Naive thymus-derived CD4-positive, alpha-beta T cell (primary cell): ENCODE measurements at regions not wholly inside any gene's neighbourhood (a gene's known extent, or its start where the extent isn't known, plus 50 kb on each side); places are given as distances from the start of the nearest gene placed in this dataset.

ENCODE experiments used
- ATAC-seq: fragments of 150-1000 bp; cut with Tn5 transposase; 2 replicates; pipeline ENCODE4 v1.10.0; 2021; ENCODE audit warnings: mild to moderate bottlenecking, moderate library complexity
- CTCF ChIA-PET: fragments of 350-600 bp; sonication (Branson Sonifier 250); formaldehyde crosslinking; loops from one replicate; lab custom pipeline; 2021; ENCODE audit warnings: antibody characterized with exemption; lab: Charles Lee
- POLR2A ChIA-PET: fragments of 350-600 bp; sonication (Branson Sonifier 250); formaldehyde crosslinking; loops from one replicate; lab custom pipeline; 2021; ENCODE audit warnings: antibody characterized with exemption, inconsistent platforms; lab: Charles Lee
- DNase-seq, 9 donors: peaks; one replicate each; pipeline versions ENCODE4 v3.0.0 to v3.0.0-alpha.2; 2020 to 2022; ENCODE audit warnings: mixed read lengths in 1 of 9
- H3K27ac ChIP-seq: one replicate; pipeline ENCODE4 v1.7.0; 2013; ENCODE audit warnings: mild to moderate bottlenecking, low read depth, low read length, moderate library complexity
- H3K27me3 ChIP-seq, 2 donors: one replicate each; pipeline ENCODE4 v1.7.0; 2013; ENCODE audit warnings: low read length in 2 of 2, mild to moderate bottlenecking in 2 of 2, moderate library complexity in 2 of 2; ENCODE audit not compliant: control insufficient read depth in 2 of 2, insufficient read depth in 2 of 2
- H3K36me3 ChIP-seq, 3 experiments: 1 replicate in 2 of 3; 2 replicates in 1 of 3; pipeline ENCODE4 v1.7.0; 2013; ENCODE audit warnings: low read length in 3 of 3, mild to moderate bottlenecking in 3 of 3, moderate library complexity in 1 of 3; ENCODE audit not compliant: insufficient read depth in 3 of 3, control insufficient read depth in 2 of 3
- H3K4me1 ChIP-seq, 2 donors: one replicate each; pipeline ENCODE4 v1.7.0; 2013; ENCODE audit warnings: low read length in 2 of 2, mild to moderate bottlenecking in 2 of 2, moderate library complexity in 1 of 2; ENCODE audit not compliant: control insufficient read depth in 2 of 2, insufficient read depth in 2 of 2
- H3K4me3 ChIP-seq: 2 replicates; pipeline ENCODE4 v1.7.0; 2013; ENCODE audit warnings: mild to moderate bottlenecking, low read length
- H3K9me3 ChIP-seq, 3 experiments: 1 replicate in 2 of 3; 2 replicates in 1 of 3; pipeline ENCODE4 v1.7.0; 2013; ENCODE audit warnings: low read length in 3 of 3; ENCODE audit not compliant: control insufficient read depth in 2 of 3
- H3K27ac Mint-ChIP-seq, 9 donors: one replicate each; pipeline ENCODE4 v1.8.0; 2020 to 2022; ENCODE audit warnings: mixed read lengths in 9 of 9, mild to moderate bottlenecking in 8 of 9, moderate library complexity in 5 of 9, inconsistent platforms in 2 of 9
- H3K27me3 Mint-ChIP-seq, 5 donors: one replicate each; pipeline ENCODE4 v1.8.0; 2021 to 2022; ENCODE audit warnings: mixed read lengths in 5 of 5, mild to moderate bottlenecking in 1 of 5
- H3K36me3 Mint-ChIP-seq, 5 donors: one replicate each; pipeline ENCODE4 v1.8.0; 2020 to 2022; ENCODE audit warnings: mixed read lengths in 5 of 5, mild to moderate bottlenecking in 3 of 5, inconsistent platforms in 1 of 5
- H3K4me1 Mint-ChIP-seq, 7 donors: one replicate each; pipeline ENCODE4 v1.8.0; 2020 to 2022; ENCODE audit warnings: mixed read lengths in 7 of 7, mild to moderate bottlenecking in 3 of 7, inconsistent platforms in 1 of 7
- H3K4me3 Mint-ChIP-seq, 10 donors: one replicate each; pipeline ENCODE4 v1.8.0; 2020 to 2022; ENCODE audit warnings: mild to moderate bottlenecking in 10 of 10, mixed read lengths in 10 of 10, moderate library complexity in 6 of 10, inconsistent platforms in 2 of 10
- H3K9me3 Mint-ChIP-seq, 11 donors: one replicate each; pipeline ENCODE4 v1.8.0; 2020 to 2022; ENCODE audit warnings: mixed read lengths in 11 of 11, mild to moderate bottlenecking in 4 of 11, inconsistent platforms in 1 of 11, moderate library complexity in 1 of 11
- intact Hi-C, 2 donors: fragments of 100-400 bp; cut with micrococcal nuclease; formaldehyde crosslinking; loops; one replicate each; pipeline ENCODE4 v1.15.1; 2023

- intact Hi-C loops, result no loop called here
- Mint-ChIP-seq H3K36me3 (no peaks in the 10 kb centered on the region), H3K9me3 (peaks cover 0 to 1% (median 0%) of the 10 kb centered on the region in 11 donors), H3K4me1 (no peaks in the 10 kb centered on the region), H3K27ac (no peak overlapping the region), H3K4me3 (no peak overlapping the region), H3K27me3 (peaks cover 12 to 41% (median 24%) of the 10 kb centered on the region in 5 donors)
- Histone ChIP-seq H3K4me1 (no peaks in the 10 kb centered on the region), H3K4me3 (no peak overlapping the region), H3K9me3 (no peaks in the 10 kb centered on the region), H3K27ac (no peak overlapping the region), H3K36me3 (no peaks in the 10 kb centered on the region), H3K27me3 (no peaks in the 10 kb centered on the region)
- ChIA-PET CTCF (interaction anchor here (0.9 kb wide), 1 partner anchor 196 kb away, joined by 3 read pairs; no protein-coding TSS in a partner anchor), POLR2A (no interaction called here)
- DNase-seq (no peak), ATAC-seq (no peak)
These were observed 138.6 kb upstream of the RAD23B start for GRCh38 chr9:107144475-107144874.

GRCh38 chr9:107147134-107147533, 135.9 kb upstream of the RAD23B start:
- POLR2A ChIA-PET, result no interaction called here
- peaks cover 0 to 11% (median 4%) of the 10 kb centered on the region in 11 donors for H3K9me3 Mint-ChIP-seq
- H3K27ac ChIP-seq, result no peak overlapping the region
- no peak for DNase-seq
- H3K27me3 ChIP-seq, result no peaks in the 10 kb centered on the region
- H3K36me3 Mint-ChIP-seq, result no peaks in the 10 kb centered on the region
- intact Hi-C loops, result no loop called here
- H3K4me3 ChIP-seq, result no peak overlapping the region
- no peaks in the 10 kb centered on the region for H3K4me1 Mint-ChIP-seq
- H3K4me1 ChIP-seq, result no peaks in the 10 kb centered on the region
- H3K36me3 ChIP-seq, result no peaks in the 10 kb centered on the region
- CTCF ChIA-PET, result no interaction called here
- H3K27ac Mint-ChIP-seq, result no peak overlapping the region
- H3K4me3 Mint-ChIP-seq, result no peak overlapping the region
- peaks cover 6 to 33% (median 28%) of the 10 kb centered on the region in 5 donors for H3K27me3 Mint-ChIP-seq
- ATAC-seq, result no peak
- no peaks in the 10 kb centered on the region for H3K9me3 ChIP-seq

- DNase-seq (no peak), ATAC-seq (no peak)
- no peak overlapping the region for H3K4me3 Mint-ChIP-seq
- H3K27me3 Mint-ChIP-seq, result peaks cover 5 to 31% (median 25%) of the 10 kb centered on the region in 5 donors
- intact Hi-C loops, result no loop called here
- no peaks in the 10 kb centered on the region for H3K36me3 Mint-ChIP-seq
- H3K27ac ChIP-seq, result no peak overlapping the region
- CTCF ChIA-PET, result no interaction called here
- H3K4me1 Mint-ChIP-seq, result no peaks in the 10 kb centered on the region
- POLR2A ChIA-PET, result no interaction called here
- no peaks in the 10 kb centered on the region for H3K9me3 ChIP-seq
- H3K4me1 ChIP-seq, result no peaks in the 10 kb centered on the region
- no peak overlapping the region for H3K4me3 ChIP-seq
- no peak overlapping the region for H3K27ac Mint-ChIP-seq
- H3K36me3 ChIP-seq, result no peaks in the 10 kb centered on the region
- H3K27me3 ChIP-seq, result no peaks in the 10 kb centered on the region
- H3K9me3 Mint-ChIP-seq, result peaks cover 0 to 11% (median 4%) of the 10 kb centered on the region in 11 donors
These were observed 134.9 kb upstream of the RAD23B start for GRCh38 chr9:107148216-107148615.

GRCh38 chr9:107149756-107150155, 133.3 kb upstream of the RAD23B start:
- ATAC-seq (no peak), DNase-seq (no peak)
- no peak overlapping the region for H3K27ac ChIP-seq
- H3K4me3 ChIP-seq, result no peak overlapping the region
- Mint-ChIP-seq H3K27ac (no peak overlapping the region), H3K27me3 (peaks cover 5 to 33% (median 23%) of the 10 kb centered on the region in 5 donors), H3K9me3 (peaks cover 0 to 11% (median 4%) of the 10 kb centered on the region in 11 donors), H3K4me1 (no peaks in the 10 kb centered on the region), H3K4me3 (no peak overlapping the region), H3K36me3 (no peaks in the 10 kb centered on the region)
- no peaks in the 10 kb centered on the region for H3K36me3 ChIP-seq
- H3K27me3 ChIP-seq, result no peaks in the 10 kb centered on the region
- no peaks in the 10 kb centered on the region for H3K4me1 ChIP-seq
- ChIA-PET POLR2A (interaction anchor here (0.5 kb wide), 1 partner anchor 54 kb away, joined by 3 read pairs; no protein-coding TSS in a partner anchor), CTCF (no interaction called here)
- intact Hi-C loops, result no loop called here
- no peaks in the 10 kb centered on the region for H3K9me3 ChIP-seq

DNA sequence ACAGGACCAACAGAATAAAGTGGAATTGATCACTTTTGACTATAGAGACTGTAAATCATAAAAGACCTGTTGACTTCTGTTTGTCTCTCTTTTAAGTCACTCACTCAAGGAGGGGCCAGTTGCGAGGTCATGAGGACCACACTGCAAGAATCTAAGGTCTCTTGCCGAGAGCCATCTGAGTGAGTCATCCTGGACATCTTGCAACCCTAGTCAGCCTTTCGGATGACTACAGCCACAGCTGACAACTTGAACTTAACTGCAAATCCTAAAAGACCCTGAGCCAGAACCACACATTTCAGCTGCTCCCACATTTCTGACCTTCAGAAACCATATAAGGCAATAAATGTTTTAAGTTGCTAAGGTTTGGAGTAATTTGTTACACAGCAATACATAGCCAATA, 129.7 kb upstream of the RAD23B start:
- intact Hi-C loops, result no loop called here
- Mint-ChIP-seq H3K27me3 (peaks cover 0 to 25% (median 17%) of the 10 kb centered on the region in 5 donors), H3K27ac (no peak overlapping the region), H3K36me3 (peaks cover 0 to 3% (median 0%) of the 10 kb centered on the region in 5 donors), H3K4me1 (no peaks in the 10 kb centered on the region), H3K4me3 (no peak overlapping the region), H3K9me3 (peaks cover 0 to 11% (median 3%) of the 10 kb centered on the region in 11 donors)
- Histone ChIP-seq H3K4me3 (no peak overlapping the region), H3K9me3 (no peaks in the 10 kb centered on the region), H3K36me3 (no peaks in the 10 kb centered on the region), H3K4me1 (no peaks in the 10 kb centered on the region), H3K27me3 (no peaks in the 10 kb centered on the region), H3K27ac (no peak overlapping the region)
- DNase-seq, result no peak
- no peak for ATAC-seq
- ChIA-PET POLR2A (no interaction called here), CTCF (no interaction called here)

DNA sequence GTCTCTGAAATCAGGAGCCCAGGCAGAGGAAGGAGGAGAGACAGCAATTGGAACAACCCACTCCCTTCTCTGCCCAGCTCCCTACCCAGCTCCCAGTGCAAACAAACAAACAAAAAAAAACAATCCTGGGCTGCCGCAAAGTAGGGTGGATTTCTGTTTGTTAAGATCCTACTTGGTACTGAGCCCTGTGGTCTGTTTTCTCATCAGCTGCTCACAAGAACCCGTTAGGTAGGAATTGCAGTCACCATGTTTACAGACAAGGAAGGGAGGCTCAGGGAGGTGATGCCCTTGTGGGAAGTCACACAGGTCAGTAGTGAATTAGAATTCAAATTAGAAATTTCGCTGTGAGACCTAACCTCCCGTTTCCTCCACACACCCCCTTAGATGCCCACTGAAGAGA, 128.8 kb upstream of the RAD23B start:
- Mint-ChIP-seq H3K9me3 (peaks cover 0 to 11% (median 3%) of the 10 kb centered on the region in 11 donors), H3K4me1 (no peaks in the 10 kb centered on the region), H3K4me3 (no peak overlapping the region), H3K36me3 (peaks cover 0 to 3% (median 0%) of the 10 kb centered on the region in 5 donors), H3K27ac (no peak overlapping the region), H3K27me3 (peaks cover 0 to 25% (median 13%) of the 10 kb centered on the region in 5 donors)
- H3K36me3 ChIP-seq, result no peaks in the 10 kb centered on the region
- H3K9me3 ChIP-seq, result no peaks in the 10 kb centered on the region
- H3K27me3 ChIP-seq, result no peaks in the 10 kb centered on the region
- no peak overlapping the region for H3K4me3 ChIP-seq
- ChIA-PET POLR2A (no interaction called here), CTCF (no interaction called here)
- intact Hi-C loops, result no loop called here
- no peaks in the 10 kb centered on the region for H3K4me1 ChIP-seq
- DNase-seq, result no peak
- ATAC-seq, result no peak
- H3K27ac ChIP-seq, result no peak overlapping the region

GRCh38 chr9:107154766-107155165, 128.3 kb upstream of the RAD23B start:
- intact Hi-C loops, result no loop called here
- DNase-seq, result no peak

More at GRCh38 chr9:107154766-107155165, 128.3 kb upstream of the RAD23B start:
- no peak overlapping the region for H3K27ac ChIP-seq
- peaks cover 0 to 25% (median 13%) of the 10 kb centered on the region in 5 donors for H3K27me3 Mint-ChIP-seq
- no peaks in the 10 kb centered on the region for H3K27me3 ChIP-seq
- no peaks in the 10 kb centered on the region for H3K36me3 ChIP-seq
- no peak overlapping the region for H3K27ac Mint-ChIP-seq
- ATAC-seq, result no peak
- CTCF ChIA-PET, result no interaction called here
- H3K4me1 Mint-ChIP-seq, result no peaks in the 10 kb centered on the region
- no peak overlapping the region for H3K4me3 Mint-ChIP-seq
- no peaks in the 10 kb centered on the region for H3K4me1 ChIP-seq
- no peak overlapping the region for H3K4me3 ChIP-seq
- POLR2A ChIA-PET, result no interaction called here
- H3K36me3 Mint-ChIP-seq, result peaks cover 0 to 3% (median 0%) of the 10 kb centered on the region in 5 donors
- no peaks in the 10 kb centered on the region for H3K9me3 ChIP-seq
- peaks cover 0 to 11% (median 3%) of the 10 kb centered on the region in 11 donors for H3K9me3 Mint-ChIP-seq
